H1 (cell line): ENCODE measurements at regions not wholly inside any gene's neighbourhood (a gene's known extent, or its start where the extent isn't known, plus 50 kb on each side); places are given as distances from the start of the nearest gene placed in this dataset.
A peak's percentile ranks its signal among the peaks of the same experiment; 100 is the strongest.

Source experiments
- CTCF ChIA-PET: fragments of 300-600 bp; sonication (Branson Sonifier 250); formaldehyde crosslinking; loops from one replicate; lab custom pipeline; 2021; ENCODE audit not compliant: partially characterized antibody; lab: Charles Lee
- POLR2A ChIA-PET: fragments of 300-600 bp; sonication (Branson Sonifier 250); formaldehyde crosslinking; loops from one replicate; lab custom pipeline; 2021; ENCODE audit warnings: inconsistent platforms; ENCODE audit not compliant: partially characterized antibody; lab: Charles Lee
- DNase-seq, 2 experiments: peaks; one replicate each; pipeline versions ENCODE4 v3.0.0 to v3.0.0-alpha.2; 2010 to 2022; ENCODE audit warnings: low spot score in 2 of 2, low read depth in 1 of 2, mixed read lengths in 1 of 2
- FAIRE-seq: peaks from 2 replicates; lab custom pipeline; 2011; peaks lifted over from hg19 to GRCh38; lab: Jason Lieb, UNC
- H2AFZ ChIP-seq: 2 replicates; pipeline ENCODE4 v1.8.1; 2012; ENCODE audit warnings: low read length, inconsistent platforms
- H2AK5ac ChIP-seq: 2 replicates; pipeline ENCODE4 v1.6.1; 2013; ENCODE audit warnings: low read depth, low read length
- H2BK120ac ChIP-seq: replicated peaks from 2 replicates; pipeline ENCODE3; 2013; ENCODE audit warnings: low read depth, low read length, inconsistent platforms
- H2BK12ac ChIP-seq: 2 replicates; pipeline ENCODE4 v1.6.1; 2013; ENCODE audit warnings: low read depth, low read length
- H2BK15ac ChIP-seq: 2 replicates; pipeline ENCODE4 v1.6.1; 2013; ENCODE audit warnings: low read length
- H2BK20ac ChIP-seq: 2 replicates; pipeline ENCODE4 v1.6.1; 2013; ENCODE audit warnings: low read length
- H2BK5ac ChIP-seq: 2 replicates; pipeline ENCODE4 v1.6.1; 2013; ENCODE audit warnings: low read depth, low read length
- H3K14ac ChIP-seq: 2 replicates; pipeline ENCODE4 v1.6.1; 2013; ENCODE audit warnings: inconsistent platforms; ENCODE audit not compliant: insufficient read length
- H3K18ac ChIP-seq: 2 replicates; pipeline ENCODE4 v1.6.1; 2013; ENCODE audit warnings: low read length; ENCODE audit errors: extremely low read depth
- H3K23ac ChIP-seq: 2 replicates; pipeline ENCODE4 v1.6.1; 2013; ENCODE audit warnings: inconsistent platforms; ENCODE audit not compliant: insufficient read length
- H3K23me2 ChIP-seq: 2 replicates; pipeline ENCODE4 v1.6.1; 2013; ENCODE audit warnings: low read depth, low read length
- H3K27ac ChIP-seq: 2 replicates; pipeline ENCODE4 v1.6.1; 2011; ENCODE audit warnings: low read depth, low read length, inconsistent platforms
- H3K27me3 ChIP-seq, 4 experiments: replicated peaks in 1 of 4; 1 replicate in 1 of 4; 2 replicates in 3 of 4; pipeline versions ENCODE4 v1.6.1 to v1.8.1; 2011 to 2013; ENCODE audit warnings: low read length in 3 of 4, mild to moderate bottlenecking in 3 of 4, inconsistent platforms in 2 of 4, mixed read lengths in 2 of 4, moderate library complexity in 1 of 4; ENCODE audit not compliant: control insufficient read depth in 3 of 4, insufficient read depth in 3 of 4; ENCODE audit errors: extremely low read depth in 1 of 4
- H3K36me3 ChIP-seq, 4 experiments: 2 replicates each; pipeline versions ENCODE4 v1.6.1 to v1.8.1; 2011 to 2013; ENCODE audit warnings: mild to moderate bottlenecking in 4 of 4, low read length in 3 of 4, moderate library complexity in 2 of 4, control low read depth in 1 of 4, inconsistent platforms in 1 of 4; ENCODE audit not compliant: insufficient read depth in 4 of 4, control insufficient read depth in 2 of 4
- H3K4ac ChIP-seq: replicated peaks from 2 replicates; pipeline ENCODE3; 2013; ENCODE audit warnings: low read length, low read depth, mixed read lengths, inconsistent platforms; ENCODE audit not compliant: insufficient read length
- H3K4me1 ChIP-seq, 4 experiments: replicated peaks in 1 of 4; 1 replicate in 1 of 4; 2 replicates in 3 of 4; pipeline versions ENCODE4 v1.6.1 to v1.8.1; 2011 to 2013; ENCODE audit warnings: low read length in 3 of 4, inconsistent platforms in 2 of 4, mixed read lengths in 1 of 4; ENCODE audit not compliant: insufficient read depth in 4 of 4, control insufficient read depth in 3 of 4
- H3K4me2 ChIP-seq, 2 experiments: 2 replicates each; pipeline versions ENCODE4 v1.6.1 to v1.8.1; 2011 to 2013; ENCODE audit warnings: low read depth in 2 of 2, low read length in 2 of 2, control low read depth in 1 of 2, inconsistent platforms in 1 of 2, mild to moderate bottlenecking in 1 of 2; ENCODE audit not compliant: insufficient read depth in 1 of 2
- H3K4me3 ChIP-seq, 4 experiments: fragments of 200-600, 300-600 bp in 1 of 4; sonication (generic), shearing (Covaris generic), sonication (Bioruptor Twin) in 1 of 4; 2 replicates each; pipeline versions ENCODE4 v1.5.1 to v1.8.1; 2011 to 2016; ENCODE audit warnings: low read length in 4 of 4, low read depth in 3 of 4, control low read depth in 2 of 4, inconsistent platforms in 2 of 4, mild to moderate bottlenecking in 2 of 4, mixed read lengths in 1 of 4, moderate library complexity in 1 of 4; ENCODE audit not compliant: insufficient read depth in 2 of 4; ENCODE audit errors: extremely low read depth in 1 of 4
- H3K56ac ChIP-seq: replicated peaks from 2 replicates; pipeline ENCODE3; 2013; ENCODE audit warnings: low read depth, mild to moderate bottlenecking, mixed read lengths, low read length, inconsistent platforms; ENCODE audit not compliant: insufficient read length
- H3K79me1 ChIP-seq: 2 replicates; pipeline ENCODE4 v1.6.1; 2013; ENCODE audit warnings: low read depth, low read length, control low read depth
- H3K79me2 ChIP-seq, 2 experiments: 2 replicates each; pipeline versions ENCODE4 v1.6.1 to v1.8.1; 2012 to 2013; ENCODE audit warnings: low read length in 2 of 2, mild to moderate bottlenecking in 2 of 2, inconsistent platforms in 1 of 2; ENCODE audit not compliant: insufficient read depth in 2 of 2, control insufficient read depth in 1 of 2
- H3K9ac ChIP-seq, 4 experiments: replicated peaks in 1 of 4; 1 replicate in 1 of 4; 2 replicates in 3 of 4; pipeline versions ENCODE4 v1.6.1 to v1.8.1; 2011 to 2013; ENCODE audit warnings: low read depth in 3 of 4, low read length in 3 of 4, control low read depth in 2 of 4, mild to moderate bottlenecking in 2 of 4, moderate library complexity in 2 of 4, inconsistent platforms in 1 of 4; ENCODE audit errors: extremely low read depth in 1 of 4
- H3K9me3 ChIP-seq, 2 experiments: 2 replicates each; pipeline versions ENCODE4 v1.6.1 to v1.8.1; 2012 to 2013; ENCODE audit warnings: mild to moderate bottlenecking in 2 of 2, moderate library complexity in 2 of 2, control low read depth in 1 of 2, inconsistent platforms in 1 of 2, low read depth in 1 of 2, low read length in 1 of 2, mixed read lengths in 1 of 2; ENCODE audit not compliant: insufficient read depth in 2 of 2
- H4K20me1 ChIP-seq, 2 experiments: replicated peaks in 1 of 2; 2 replicates each; pipeline versions ENCODE3 to v1.8.1; 2011 to 2013; ENCODE audit warnings: inconsistent platforms in 2 of 2, low read length in 2 of 2, mild to moderate bottlenecking in 1 of 2; ENCODE audit not compliant: insufficient read depth in 2 of 2, control insufficient read depth in 1 of 2
- H4K5ac ChIP-seq: 2 replicates; pipeline ENCODE4 v1.6.1; 2013; ENCODE audit warnings: low read length, low read depth, mixed read lengths, inconsistent platforms; ENCODE audit not compliant: insufficient read length
- H4K8ac ChIP-seq: 2 replicates; pipeline ENCODE4 v1.8.0; 2013; ENCODE audit warnings: mild to moderate bottlenecking, moderate library complexity, low read length, inconsistent platforms; ENCODE audit not compliant: insufficient read depth; ENCODE audit errors: extremely low read depth
- H4K91ac ChIP-seq: replicated peaks from 2 replicates; pipeline ENCODE3; 2013; ENCODE audit warnings: low read length, mixed read lengths, inconsistent platforms; ENCODE audit not compliant: insufficient read length
- BACH1 ChIP-seq: IDR thresholded peaks from 2 replicates; pipeline ENCODE4 v1.6.1; 2012; ENCODE audit warnings: low read length, improper control_type of control experiment
- CHD2 ChIP-seq: IDR thresholded peaks from 2 replicates; pipeline ENCODE4 v1.6.1; 2012; ENCODE audit warnings: low read length, improper control_type of control experiment
- KDM4A ChIP-seq: IDR thresholded peaks from one replicate; pipeline ENCODE4 v1.7.1; 2012; ENCODE audit warnings: low read depth, mild to moderate bottlenecking, moderate library complexity, low read length, inconsistent platforms; ENCODE audit not compliant: severe bottlenecking
- SUZ12 ChIP-seq: fragments of 200-600 bp; sonication (generic); IDR thresholded peaks from 2 replicates; pipeline ENCODE4 v1.6.1; 2012; ENCODE audit warnings: mild to moderate bottlenecking, inconsistent platforms, low read length, moderate library complexity, mixed read lengths
- TCF12 ChIP-seq: IDR thresholded peaks from 2 replicates; pipeline ENCODE4 v1.6.1; 2011; ENCODE audit warnings: low read depth, mild to moderate bottlenecking, low read length
- TEAD4 ChIP-seq: IDR thresholded peaks from 2 replicates; pipeline ENCODE4 v1.6.1; 2012; ENCODE audit warnings: low read depth, low read length, inconsistent platforms, mixed read lengths
- USF2 ChIP-seq: IDR thresholded peaks from 2 replicates; pipeline ENCODE4 v1.6.1; 2011; ENCODE audit warnings: low read length, improper control_type of control experiment
- WGBS, 2 experiments: shearing (Covaris generic) in 1 of 2; methylation state at CpG; one replicate each; pipeline versions ENCODE4 v1.1.6 to v1.1.7; 2013 to 2015; ENCODE audit warnings: low lambda C conversion rate in 2 of 2, mixed read lengths in 2 of 2, inconsistent platforms in 1 of 2, low coverage in 1 of 2, missing lambda C conversion rate in 1 of 2; ENCODE audit not compliant: insufficient replicate concordance in 2 of 2, insufficient coverage in 1 of 2, insufficient read length in 1 of 2; ENCODE audit errors: extremely low coverage in 1 of 2, missing lambda C conversion rate in 1 of 2; 5-methylcytosine and 5-hydroxymethylcytosine counted together

DNA sequence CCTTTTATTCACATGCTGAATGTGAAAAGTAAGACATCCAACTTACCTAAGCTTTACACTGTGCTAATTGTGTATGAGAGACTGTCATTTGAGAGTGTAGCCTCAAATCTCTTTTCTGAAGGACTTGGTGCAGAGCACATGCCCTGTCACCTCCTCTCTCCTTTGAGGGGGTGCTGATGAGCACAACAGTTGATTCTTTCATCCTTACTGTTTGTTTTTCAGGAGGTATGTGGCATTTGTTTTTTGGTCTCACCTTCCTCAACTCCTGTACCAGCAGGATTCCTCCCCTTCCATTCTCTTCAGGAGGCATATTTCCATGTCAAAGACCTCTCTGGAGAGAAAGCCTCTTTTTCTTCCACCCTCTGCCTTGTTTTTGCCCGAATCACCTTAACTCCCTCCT, 252.6 kb upstream of the CITED2 start:
- CTCF ChIA-PET: interaction anchor here (0.6 kb wide), 1 partner anchor 19 kb away, joined by 3 read pairs; no protein-coding TSS in a partner anchor
- Histone ChIP-seq H3K18ac (no peak overlapping the region), H2BK120ac (no peak overlapping the region)
- TF ChIP-seq USF2: no peak
- 0 out of 2 replicates have a peak, but pooled peaks have one; percentile 24 for TF ChIP-seq CHD2
- no peak for TF ChIP-seq KDM4A
- TF ChIP-seq BACH1: no peak
- TF ChIP-seq TCF12: no peak
- peak; percentile 79; the same call in 1 of the 2 replicates for TF ChIP-seq TEAD4
- TF ChIP-seq SUZ12: no peak

More for the DNA sequence above, 252.6 kb upstream of the CITED2 start:
- no peak overlapping the region for H3K23ac ChIP-seq
- WGBS, 2 experiments: 18% methylated on average over 1 of the region's 1 CpG; no CpG with 5 or more reads in 1 of the 2 experiments
- no peaks in the 10 kb centered on the region for H3K79me2 ChIP-seq
- no peak overlapping the region for H2AK5ac ChIP-seq
- H2AFZ ChIP-seq: no peak overlapping the region
- H3K79me1 ChIP-seq: no peaks in the 10 kb centered on the region
- no peak overlapping the region for H3K4me2 ChIP-seq
- H3K27ac ChIP-seq: no peak overlapping the region
- no peak overlapping the region for H3K9ac ChIP-seq
- H2BK5ac ChIP-seq: peak overlapping the region; percentile 41; the same call in 1 of the 2 replicates
- POLR2A ChIA-PET: interaction anchor here (2.0 kb wide), 1 partner anchor 253 kb away, joined by 7 read pairs; the partner anchor contains the start of gene CITED2
- FAIRE-seq (peak; percentile 88), DNase-seq (peak in 1 of 2 experiments; percentile 50)
- H3K4me1 ChIP-seq: peaks cover 3 to 10% (median 7%) of the 10 kb centered on the region in 4 experiments; a peak in 5 of 7 replicates
- 0 out of 4 replicates have a peak, but pooled peaks cover 0 to 5% of the 10 kb centered on the region in 2 experiments for H3K9me3 ChIP-seq
- no peak overlapping the region for H3K4me3 ChIP-seq
- H4K8ac ChIP-seq: no peak overlapping the region
- H3K23me2 ChIP-seq: no peaks in the 10 kb centered on the region
- H3K36me3 ChIP-seq: no peaks in the 10 kb centered on the region
- H3K56ac ChIP-seq: no peak overlapping the region
- H3K14ac ChIP-seq: no peak overlapping the region
- no peak overlapping the region; the same call in 1 of the 2 replicates for H2BK12ac ChIP-seq
- no peaks in the 10 kb centered on the region for H4K20me1 ChIP-seq
- no peak overlapping the region for H4K91ac ChIP-seq
- no peaks in the 10 kb centered on the region; a peak in 2 of 7 replicates for H3K27me3 ChIP-seq
- H3K4ac ChIP-seq: no peak overlapping the region
- peak overlapping the region; percentile 87; the same call in 1 of the 2 replicates for H2BK20ac ChIP-seq
- H2BK15ac ChIP-seq: no peak overlapping the region
- H4K5ac ChIP-seq: no peak overlapping the region
